GM21423 (cell line): ENCODE measurements at regions not wholly inside any gene's neighbourhood (a gene's known extent, or its start where the extent isn't known, plus 50 kb on each side); places are given as distances from the start of the nearest gene placed in this dataset.
"Not testable (repeated sequence)": the region's sequence is repeated elsewhere in the genome, so short reads cannot be mapped to it uniquely, and the experiment has no call there.

Experiments used
- ATAC-seq: cut with Tn5 transposase; IDR thresholded peaks from one replicate; pipeline ENCODE4 v1.9.1; 2021; ENCODE audit warnings: mild to moderate bottlenecking, moderate library complexity; ENCODE audit not compliant: unreplicated experiment

DNA sequence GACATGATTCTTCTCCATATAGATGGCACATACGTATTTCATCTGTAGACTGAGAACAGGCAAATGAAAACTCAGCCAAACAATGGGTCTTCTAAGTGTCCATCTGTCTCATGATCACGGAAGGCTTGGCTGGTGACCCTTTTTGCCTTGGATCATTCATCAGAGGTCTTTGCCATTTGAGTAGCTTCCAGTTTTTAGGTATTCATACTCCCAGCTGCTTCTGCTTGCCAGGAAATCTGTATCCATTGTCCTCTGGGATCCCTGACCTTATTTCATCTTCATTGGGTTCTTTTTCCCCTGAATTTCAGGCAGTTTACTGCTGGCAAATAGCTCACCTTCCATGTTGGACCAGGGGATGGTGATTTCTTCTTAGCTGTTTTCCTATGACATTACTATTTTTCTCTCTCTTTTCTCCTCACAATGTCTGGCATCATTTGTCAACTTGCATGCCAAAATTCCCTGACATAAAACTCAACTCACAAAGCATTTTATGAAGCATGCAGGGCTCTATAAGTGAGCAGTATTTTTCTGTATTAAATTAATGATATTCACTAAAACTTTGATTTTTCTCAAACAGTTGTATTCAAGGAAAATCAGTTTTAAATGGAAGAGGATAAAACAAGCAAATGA is 241.2 kb downstream of the DNAJB9 start:
- no peak for ATAC-seq

DNA sequence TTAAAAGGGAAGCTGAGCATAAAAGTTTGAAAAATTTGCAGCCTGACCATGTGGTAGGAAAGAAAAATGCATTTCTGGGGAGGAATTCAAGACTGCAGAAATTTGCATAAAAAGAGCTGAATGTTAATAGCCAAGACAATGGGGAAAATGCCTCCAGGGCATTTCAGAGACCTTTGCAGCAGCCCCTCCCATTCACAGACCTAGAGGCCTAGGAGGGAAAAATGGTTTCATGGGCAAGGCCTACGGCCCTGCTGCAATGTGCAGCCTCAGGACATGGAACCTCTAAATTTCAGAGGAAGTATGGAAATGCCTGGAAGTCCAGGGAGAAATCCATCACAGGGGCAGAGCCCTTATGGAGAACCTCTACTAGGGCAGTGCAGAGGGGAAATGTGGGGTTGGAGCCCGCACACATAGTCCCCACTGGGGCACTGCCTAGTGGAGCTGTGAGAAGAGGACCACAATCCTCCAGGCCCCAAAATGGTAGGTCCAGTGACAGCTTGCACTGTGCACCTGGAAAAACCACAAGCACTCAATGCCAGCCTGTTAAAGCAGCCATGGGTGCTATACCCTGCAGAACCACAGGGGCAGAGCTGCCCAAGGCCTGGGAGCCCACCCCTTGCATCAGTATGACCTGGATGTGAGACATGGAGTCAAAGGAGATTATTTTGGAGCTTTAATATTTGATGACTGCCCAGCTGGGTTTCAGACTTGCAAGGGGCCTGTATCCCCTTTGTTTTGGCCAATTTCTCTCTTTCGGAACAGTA is 243.8 kb downstream of the DNAJB9 start:
- ATAC-seq: no peak

DNA sequence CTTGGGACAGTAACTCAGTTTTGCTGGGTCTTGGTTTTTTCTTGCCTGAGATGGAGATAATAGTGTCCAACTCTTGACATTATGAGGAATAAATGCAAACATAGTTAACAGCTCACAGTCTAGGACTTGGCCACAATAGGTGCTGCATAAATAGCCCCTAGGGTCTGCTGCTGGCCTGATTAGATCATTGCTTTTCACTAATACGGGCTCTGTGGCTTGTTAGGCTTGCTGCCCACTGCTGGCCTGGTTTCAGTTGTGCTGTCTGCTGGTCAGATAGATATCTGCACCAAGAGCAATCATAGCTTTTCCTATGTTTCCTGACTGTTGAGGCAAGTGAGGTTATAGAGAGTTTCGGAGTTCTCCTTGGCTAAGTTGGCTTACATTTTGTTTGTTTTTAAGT is 246.1 kb downstream of the DNAJB9 start:
- no peak for ATAC-seq

DNA sequence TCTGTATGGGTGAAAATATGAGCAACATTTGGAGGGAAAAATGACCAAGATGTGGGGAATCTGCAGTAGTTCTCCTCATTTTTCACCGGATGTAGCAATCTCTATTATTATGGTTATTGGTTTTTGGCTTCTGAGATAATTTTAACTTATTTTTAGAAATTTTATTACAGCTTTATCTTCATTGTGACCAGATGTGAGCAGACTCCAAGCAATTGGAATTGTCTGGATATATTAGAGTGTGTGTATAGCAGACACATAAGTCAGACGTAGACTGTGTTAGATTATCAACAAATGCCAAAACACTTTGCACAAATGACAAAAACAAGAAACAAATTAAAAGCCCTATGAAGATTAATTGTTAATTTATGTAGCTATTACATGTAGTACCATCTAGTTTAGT is 249.1 kb downstream of the DNAJB9 start:
- no peak for ATAC-seq

- no peak for ATAC-seq
Measured at GRCh38 chr7:108824840-108825580, 255.3 kb downstream of the DNAJB9 start.

- ATAC-seq: no peak
Measured at GRCh38 chr7:108825581-108825909, 255.9 kb downstream of the DNAJB9 start.

GRCh38 chr7:108836256-108836655 is 266.6 kb downstream of the DNAJB9 start:
- no peak for ATAC-seq

GRCh38 chr7:108838198-108838597 is 268.5 kb downstream of the DNAJB9 start:
- no peak for ATAC-seq

GRCh38 chr7:108839076-108839475 is 269.4 kb downstream of the DNAJB9 start:
- ATAC-seq: no peak

GRCh38 chr7:108845951-108846350 is 276.3 kb downstream of the DNAJB9 start:
- no peak for ATAC-seq

DNA sequence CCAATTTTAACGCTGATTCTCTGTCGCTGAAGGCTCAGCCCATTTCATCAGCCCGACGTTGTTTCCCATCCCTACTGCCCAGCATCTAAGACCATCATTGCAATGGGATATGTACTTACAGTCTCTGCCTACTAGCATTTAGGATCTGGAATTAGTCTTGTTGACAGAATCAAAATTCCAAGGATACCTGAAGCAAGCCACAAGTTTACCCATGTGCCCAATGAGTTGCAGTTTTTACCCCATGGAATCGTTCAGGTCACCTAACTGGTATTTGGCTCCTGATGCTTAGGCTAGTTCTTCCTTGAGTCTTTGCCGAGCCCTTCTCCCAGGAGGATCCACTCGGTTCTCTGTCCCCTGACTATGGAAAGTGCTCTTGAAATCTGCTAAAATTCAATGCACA is 276.8 kb downstream of the DNAJB9 start:
- ATAC-seq: no peak

DNA sequence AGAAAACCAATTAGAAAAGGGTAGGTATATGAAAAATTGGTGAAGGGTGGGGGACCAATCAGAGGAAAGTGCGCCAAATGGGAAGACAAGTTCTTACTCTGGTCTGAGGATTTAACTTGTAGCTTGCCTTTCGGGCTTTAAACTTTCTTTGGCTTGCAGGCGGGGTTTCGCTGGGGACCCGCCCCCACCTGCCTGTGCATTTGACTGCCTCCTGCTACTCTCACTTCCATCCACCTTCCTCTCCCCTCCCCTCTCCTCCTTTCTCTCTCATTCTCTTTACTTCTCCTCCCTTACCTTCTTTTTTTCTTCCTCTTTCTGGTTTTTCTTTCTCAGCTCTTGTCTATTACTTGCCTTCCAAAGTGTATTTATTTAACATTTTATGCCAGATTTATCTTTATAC is 278.8 kb downstream of the DNAJB9 start:
- no peak for ATAC-seq

DNA sequence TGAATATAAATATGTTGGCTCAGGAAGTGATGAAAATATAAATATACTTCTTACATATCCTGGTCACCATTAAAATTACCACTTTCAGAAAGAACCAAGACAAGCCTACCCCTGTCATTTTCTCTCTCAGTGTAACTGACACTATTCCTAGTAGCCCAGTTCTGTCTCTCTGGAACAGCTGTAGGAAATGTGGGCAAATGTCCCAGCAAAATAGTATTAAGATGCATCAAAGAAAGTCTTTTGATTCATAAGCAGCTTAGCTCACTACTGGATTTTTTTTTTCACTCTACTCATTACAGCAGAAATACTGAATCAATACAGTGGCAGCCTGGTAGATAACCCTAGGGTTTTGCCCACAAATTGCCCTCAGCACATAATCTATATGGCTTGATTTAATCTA is 290.9 kb downstream of the DNAJB9 start:
- no peak for ATAC-seq

DNA sequence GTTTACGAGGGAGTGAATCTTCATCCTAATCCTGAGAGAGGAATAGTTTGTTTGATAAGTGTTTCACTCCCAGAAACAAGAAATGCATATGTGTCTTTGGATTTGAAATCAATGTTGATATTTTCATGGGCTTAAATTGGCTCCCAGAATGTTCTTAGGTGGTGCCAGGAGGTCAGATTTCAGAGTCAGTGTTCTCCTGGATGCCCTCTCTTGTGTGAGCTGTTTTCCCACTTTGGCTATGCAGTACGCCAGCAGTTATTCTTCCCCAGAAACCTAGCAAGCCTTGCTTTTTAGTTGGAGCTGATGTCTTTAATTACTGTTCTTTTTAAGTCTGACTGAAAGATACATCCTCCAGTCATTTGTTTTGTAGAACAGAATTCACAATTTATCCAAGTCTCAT is 291.4 kb downstream of the DNAJB9 start:
- ATAC-seq: no peak

- no peak for ATAC-seq
Measured at GRCh38 chr7:108863227-108863848, 293.7 kb downstream of the DNAJB9 start.

- no peak for ATAC-seq
Measured at GRCh38 chr7:108869070-108869469, 299.4 kb downstream of the DNAJB9 start.

DNA sequence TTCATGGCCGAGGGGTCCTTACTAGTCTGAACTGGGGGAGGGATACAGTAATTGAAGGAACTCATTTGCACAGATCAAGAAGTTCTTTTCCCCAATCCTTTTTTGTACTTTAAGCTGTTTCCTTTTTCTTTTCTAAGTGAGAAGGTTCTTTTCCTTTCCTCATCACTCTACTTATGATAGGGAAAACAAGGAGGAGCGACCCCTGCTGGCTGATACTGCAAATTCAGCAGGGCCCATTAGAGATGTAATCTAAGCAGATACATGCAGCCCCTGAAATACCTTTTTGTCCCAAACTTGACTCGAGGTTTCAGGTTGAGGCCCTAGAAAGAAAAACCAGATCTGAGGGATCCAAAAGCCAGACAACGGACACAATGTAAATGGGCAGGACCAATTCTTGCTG is 305.5 kb downstream of the DNAJB9 start:
- no peak for ATAC-seq

- ATAC-seq: no peak
Measured at GRCh38 chr7:108890862-108891261, 321.2 kb downstream of the DNAJB9 start.

DNA sequence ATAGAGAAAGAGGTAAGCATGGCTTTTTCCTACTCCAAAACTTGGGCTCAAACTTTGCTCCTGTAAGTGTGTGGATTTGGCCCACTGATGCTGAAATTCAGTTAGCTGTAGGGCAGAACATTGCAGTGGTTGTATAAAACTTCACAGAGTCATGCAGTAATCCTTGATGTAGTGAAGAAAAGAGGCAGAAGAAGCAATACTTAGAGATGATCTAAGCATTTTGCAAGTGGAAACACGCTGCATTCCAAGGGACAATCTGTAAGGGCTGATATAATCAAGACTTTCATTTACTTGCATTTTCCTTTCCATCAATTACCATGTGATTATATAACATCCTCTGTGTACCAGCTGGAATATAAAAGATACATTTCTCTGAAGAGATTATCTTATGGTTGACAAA is 338.8 kb downstream of the DNAJB9 start:
- ATAC-seq: no peak

- no peak for ATAC-seq
Measured at GRCh38 chr7:108911016-108911415, 341.3 kb downstream of the DNAJB9 start.

- no peak for ATAC-seq
Measured at GRCh38 chr7:108920490-108920889, 350.8 kb downstream of the DNAJB9 start.

- not testable (repeated sequence) for ATAC-seq
Measured at GRCh38 chr7:108943048-108943447, 373.4 kb downstream of the DNAJB9 start.
